H1 (cell line): ENCODE measurements at regions not wholly inside any gene's neighbourhood (a gene's known extent, or its start where the extent isn't known, plus 50 kb on each side); places are given as distances from the start of the nearest gene placed in this dataset.

Source experiments
- CTCF ChIP-seq, 3 experiments: IDR thresholded peaks; 1 replicate in 2 of 3; 2 replicates in 1 of 3; pipeline versions ENCODE4 v1.5.1 to v1.6.1; 2011; ENCODE audit warnings: low read length in 3 of 3, mild to moderate bottlenecking in 3 of 3, inconsistent platforms in 2 of 3, low read depth in 1 of 3, moderate library complexity in 1 of 3; ENCODE audit not compliant: insufficient read depth in 1 of 3; ENCODE audit errors: control extremely low read depth in 1 of 3
- EGR1 ChIP-seq: IDR thresholded peaks from 2 replicates; pipeline ENCODE4 v1.6.1; 2011; ENCODE audit warnings: low read depth, low read length, borderline replicate concordance
- EZH2 ChIP-seq: fragments of 200-600 bp; sonication (generic); IDR thresholded peaks from 2 replicates; pipeline ENCODE4 v1.7.1; 2012; ENCODE audit warnings: low read depth, mild to moderate bottlenecking, moderate library complexity, low read length, inconsistent platforms; ENCODE audit not compliant: severe bottlenecking
- JUND ChIP-seq: IDR thresholded peaks from 2 replicates; pipeline ENCODE4 v1.6.1; 2011; ENCODE audit warnings: mild to moderate bottlenecking, improper control_type of control experiment, low read length
- KDM1A ChIP-seq: fragments of 200-600, 300-600 bp; sonication (generic); IDR thresholded peaks from 2 replicates; pipeline ENCODE4 v1.7.1; 2016; ENCODE audit warnings: mild to moderate bottlenecking, low read length, borderline replicate concordance
- KDM4A ChIP-seq: IDR thresholded peaks from one replicate; pipeline ENCODE4 v1.7.1; 2012; ENCODE audit warnings: low read depth, mild to moderate bottlenecking, moderate library complexity, low read length, inconsistent platforms; ENCODE audit not compliant: severe bottlenecking
- POLR2A ChIP-seq, 2 experiments: IDR thresholded peaks; 1 replicate in 1 of 2; 2 replicates in 1 of 2; pipeline ENCODE4 v1.6.1; 2011; ENCODE audit warnings: low read depth in 2 of 2, low read length in 2 of 2, mild to moderate bottlenecking in 2 of 2; ENCODE audit errors: control extremely low read depth in 1 of 2
- SIN3A ChIP-seq, 2 experiments: IDR thresholded peaks in 1 of 2; conservative IDR thresholded peaks in 1 of 2; 2 replicates each; pipeline ENCODE4 v1.6.1; 2011 to 2012; ENCODE audit warnings: low read length in 2 of 2, improper control_type of control experiment in 1 of 2, low read depth in 1 of 2, mild to moderate bottlenecking in 1 of 2
- SP1 ChIP-seq: IDR thresholded peaks from 2 replicates; pipeline ENCODE4 v1.6.1; 2011; ENCODE audit warnings: low read depth, low read length
- TAF1 ChIP-seq: IDR thresholded peaks from 2 replicates; pipeline ENCODE4 v1.6.1; 2011; ENCODE audit warnings: mild to moderate bottlenecking, low read depth, low read length
- TBP ChIP-seq: IDR thresholded peaks from 2 replicates; pipeline ENCODE4 v1.6.1; 2011; ENCODE audit warnings: low read depth, low read length, improper control_type of control experiment
- TF ChIP-seq, protein P1 (sequence below): IDR thresholded peaks from 2 replicates; pipeline ENCODE4 v1.6.1; 2011; ENCODE audit warnings: low read depth, mild to moderate bottlenecking, low read length; ENCODE audit not compliant: insufficient read depth

DNA sequence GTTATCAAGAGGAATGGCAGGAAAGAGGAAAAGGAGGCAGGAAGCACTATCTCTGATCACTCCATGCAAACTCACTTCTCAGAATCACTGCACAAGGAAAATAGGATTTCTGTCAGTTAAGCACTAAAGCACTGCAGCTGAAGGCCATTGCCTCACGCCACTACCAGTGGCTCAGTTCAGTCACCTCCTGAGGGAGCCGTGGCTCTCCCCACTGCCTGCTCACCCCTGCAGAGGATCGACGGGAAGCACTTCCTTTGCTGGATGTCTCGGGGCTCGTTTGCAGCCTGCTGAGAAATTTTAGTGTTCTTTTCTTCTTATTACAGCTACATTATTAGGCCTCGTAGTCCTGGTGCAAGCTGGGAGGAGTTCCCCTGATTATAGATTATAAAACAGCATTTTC, 90.1 kb upstream of the ADCY1 start:
- TF ChIP-seq SIN3A (conservative IDR thresholded peaks at IDR 0.05 in 1 of 2, IDR thresholded peaks at IDR 0.05 in 1 of 2; ENCODE audit: low read depth in 1 of 2, low read length in 2 of 2): no peak
- no peak for TF ChIP-seq KDM4A
- TF ChIP-seq, protein P1, sequence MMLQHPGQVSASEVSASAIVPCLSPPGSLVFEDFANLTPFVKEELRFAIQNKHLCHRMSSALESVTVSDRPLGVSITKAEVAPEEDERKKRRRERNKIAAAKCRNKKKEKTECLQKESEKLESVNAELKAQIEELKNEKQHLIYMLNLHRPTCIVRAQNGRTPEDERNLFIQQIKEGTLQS: no peak
- TF ChIP-seq CTCF (IDR thresholded peaks at IDR 0.05; ENCODE audit: control extremely low read depth in 1 of 3, insufficient read depth in 1 of 3, low read depth in 1 of 3, low read length in 3 of 3): no peak
- no peak for TF ChIP-seq EZH2
- TF ChIP-seq JUND: no peak
- no peak for TF ChIP-seq POLR2A (IDR thresholded peaks at IDR 0.05; ENCODE audit: control extremely low read depth in 1 of 2, low read depth in 2 of 2, low read length in 2 of 2)
- TF ChIP-seq TBP: no peak
- no peak for TF ChIP-seq EGR1
- no peak for TF ChIP-seq SP1
- TF ChIP-seq TAF1: no peak
- no peak for TF ChIP-seq KDM1A
